ENCODE measurements at regions not wholly inside any gene's neighbourhood (a gene's known extent, or its start where the extent isn't known, plus 50 kb on each side); places are given as distances from the start of the nearest gene placed in this dataset.

- no peak overlapping the region for H3K4me3 ChIP-seq (ENCODE audit: low read depth, low read length)
- TF ChIP-seq, protein P1, sequence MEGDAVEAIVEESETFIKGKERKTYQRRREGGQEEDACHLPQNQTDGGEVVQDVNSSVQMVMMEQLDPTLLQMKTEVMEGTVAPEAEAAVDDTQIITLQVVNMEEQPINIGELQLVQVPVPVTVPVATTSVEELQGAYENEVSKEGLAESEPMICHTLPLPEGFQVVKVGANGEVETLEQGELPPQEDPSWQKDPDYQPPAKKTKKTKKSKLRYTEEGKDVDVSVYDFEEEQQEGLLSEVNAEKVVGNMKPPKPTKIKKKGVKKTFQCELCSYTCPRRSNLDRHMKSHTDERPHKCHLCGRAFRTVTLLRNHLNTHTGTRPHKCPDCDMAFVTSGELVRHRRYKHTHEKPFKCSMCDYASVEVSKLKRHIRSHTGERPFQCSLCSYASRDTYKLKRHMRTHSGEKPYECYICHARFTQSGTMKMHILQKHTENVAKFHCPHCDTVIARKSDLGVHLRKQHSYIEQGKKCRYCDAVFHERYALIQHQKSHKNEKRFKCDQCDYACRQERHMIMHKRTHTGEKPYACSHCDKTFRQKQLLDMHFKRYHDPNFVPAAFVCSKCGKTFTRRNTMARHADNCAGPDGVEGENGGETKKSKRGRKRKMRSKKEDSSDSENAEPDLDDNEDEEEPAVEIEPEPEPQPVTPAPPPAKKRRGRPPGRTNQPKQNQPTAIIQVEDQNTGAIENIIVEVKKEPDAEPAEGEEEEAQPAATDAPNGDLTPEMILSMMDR (IDR thresholded peaks at IDR 0.05; ENCODE audit: insufficient read depth, low read length), result no peak
Measured at GRCh38 chr6:135665935-135666334, 168.4 kb upstream of the AHI1 start.

GRCh38 chr6:135667691-135668455 is 170.3 kb upstream of the AHI1 start:
- H3K4me3 ChIP-seq (ENCODE audit: low read depth, low read length), result peak overlapping the region; percentile 1

More at GRCh38 chr6:135665935-135666334, 168.4 kb upstream of the AHI1 start:
- DNase-seq (ENCODE audit: low read depth), result no peak

DNA sequence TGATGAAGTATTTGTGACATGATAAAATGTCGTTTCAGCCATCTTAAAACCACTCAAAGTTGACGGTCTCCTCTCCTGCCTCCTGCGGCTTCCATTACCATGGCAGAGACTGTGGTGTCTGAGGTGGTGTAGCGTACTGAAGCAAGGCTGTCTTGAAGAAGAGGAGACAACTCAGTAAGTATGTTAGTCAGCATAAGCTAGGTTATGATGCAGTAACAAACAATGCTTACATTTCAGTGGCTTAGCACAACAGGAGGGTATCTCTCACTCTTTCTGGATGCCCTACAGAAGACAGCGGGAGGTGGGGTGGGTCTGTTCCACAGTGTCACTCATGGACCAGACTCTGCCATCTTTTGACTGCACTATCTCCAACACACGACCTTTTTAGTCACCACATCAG is 174.7 kb upstream of the AHI1 start:
- TF ChIP-seq, protein P1 (IDR thresholded peaks at IDR 0.05; ENCODE audit: insufficient read depth, low read length), result no peak

More at GRCh38 chr6:135667691-135668455, 170.3 kb upstream of the AHI1 start:
- peak; percentile 61 for DNase-seq (ENCODE audit: low read depth)
- TF ChIP-seq, protein P1 (IDR thresholded peaks at IDR 0.05; ENCODE audit: insufficient read depth, low read length), result no peak

GRCh38 chr6:135673501-135674309 is 176.2 kb upstream of the AHI1 start:
- DNase-seq (ENCODE audit: low read depth), result no peak
- TF ChIP-seq, protein P1 (IDR thresholded peaks at IDR 0.05; ENCODE audit: insufficient read depth, low read length), result no peak
- no peak overlapping the region for H3K4me3 ChIP-seq (ENCODE audit: low read depth, low read length)

More for the DNA sequence above, 174.7 kb upstream of the AHI1 start:
- no peak for DNase-seq (ENCODE audit: low read depth)
- H3K4me3 ChIP-seq (ENCODE audit: low read depth, low read length), result no peak overlapping the region

DNA sequence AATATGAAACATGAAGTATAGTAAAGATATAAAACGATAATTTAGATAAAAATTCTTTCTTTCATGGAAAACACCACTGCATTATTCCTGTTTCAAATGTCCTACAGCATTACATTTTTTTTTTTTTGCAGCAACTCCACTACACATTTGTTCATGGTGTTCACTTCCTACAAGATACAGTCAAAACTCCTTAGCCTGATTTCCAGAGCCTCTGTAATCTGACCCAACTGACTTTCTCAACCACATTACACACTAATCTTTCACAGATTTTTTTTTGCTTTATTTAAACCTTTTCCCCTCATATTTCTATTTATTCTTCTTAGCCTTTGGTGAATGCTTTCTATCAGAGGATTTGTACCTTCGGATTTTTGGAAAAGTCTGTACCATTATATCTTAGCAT is 176.5 kb upstream of the PDE7B start:
- no peak for DNase-seq (ENCODE audit: low read depth)
- H3K4me3 ChIP-seq (ENCODE audit: low read depth, low read length), result no peak overlapping the region
- TF ChIP-seq, protein P1 (IDR thresholded peaks at IDR 0.05; ENCODE audit: insufficient read depth, low read length), result no peak

DNA sequence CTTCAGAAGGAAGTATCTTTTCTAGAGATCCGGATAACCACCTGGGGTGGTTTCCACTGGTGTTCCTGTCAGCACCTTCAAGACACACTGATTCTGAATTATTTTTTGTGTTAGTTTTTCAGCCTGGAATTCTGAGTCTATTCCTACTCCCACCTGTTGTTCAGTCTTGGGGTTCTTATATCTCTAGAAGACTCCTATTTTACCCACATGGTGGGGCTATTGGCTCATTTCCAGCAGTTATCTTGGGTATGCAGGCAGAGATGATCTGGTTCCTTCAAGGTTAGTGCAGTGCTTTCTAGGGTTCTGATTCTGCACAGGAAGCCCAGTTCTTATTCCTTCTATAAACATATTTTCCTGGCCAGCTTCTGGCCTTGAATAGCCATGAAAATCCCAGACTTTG is 175.6 kb upstream of the PDE7B start:
- peak; percentile 37 for DNase-seq (ENCODE audit: low read depth)
- H3K4me3 ChIP-seq (ENCODE audit: low read depth, low read length), result no peak overlapping the region
- TF ChIP-seq, protein P1 (IDR thresholded peaks at IDR 0.05; ENCODE audit: insufficient read depth, low read length), result no peak
